Ureter (tissue), 1 donor: ENCODE measurements at regions not wholly inside any gene's neighbourhood (a gene's known extent, or its start where the extent isn't known, plus 50 kb on each side); places are given as distances from the start of the nearest gene placed in this dataset.

Source experiments
- DNase-seq: peaks from one replicate; pipeline ENCODE4 v3.0.0-alpha.2; 2020; ENCODE audit warnings: low spot score
- donor health status: DM: yes; HTN: yes; CAD: no.

DNA sequence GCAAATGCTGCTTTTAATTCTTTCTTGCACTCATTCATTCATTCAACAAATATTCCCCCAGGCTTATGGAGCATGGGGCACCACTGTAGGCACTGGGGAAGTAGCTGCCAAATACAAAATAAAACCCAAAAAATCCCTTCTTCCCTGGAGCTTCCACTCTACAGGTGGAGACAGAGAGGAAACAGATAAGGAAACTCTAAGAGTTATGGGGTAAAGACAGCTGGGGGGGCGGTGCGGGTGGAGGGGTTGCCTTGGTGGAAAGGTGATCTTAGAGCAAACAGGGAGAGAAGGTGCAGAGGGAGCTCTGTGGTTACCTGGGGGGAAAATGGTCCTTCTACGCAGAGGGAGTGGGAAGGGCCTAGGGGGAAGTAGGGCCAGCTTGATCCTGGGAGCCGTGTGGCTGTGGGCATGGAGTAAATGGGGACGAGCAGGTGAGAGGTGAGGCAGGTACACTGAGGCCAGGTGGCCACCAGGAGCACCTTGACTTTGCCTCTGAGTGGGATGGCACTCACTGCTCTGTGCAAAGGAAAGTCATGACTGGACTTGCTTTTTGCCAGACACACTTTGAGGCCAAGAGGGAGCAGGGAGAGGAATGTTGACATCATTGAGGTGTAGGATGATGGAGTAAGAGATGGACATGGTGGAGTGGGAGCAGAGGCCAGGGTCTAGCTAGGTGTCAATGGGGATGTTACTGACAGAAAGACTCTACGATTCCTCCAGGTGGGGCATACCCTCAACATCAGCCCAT, 152.0 kb downstream of the ETS2 start:
- DNase-seq = no peak

DNA sequence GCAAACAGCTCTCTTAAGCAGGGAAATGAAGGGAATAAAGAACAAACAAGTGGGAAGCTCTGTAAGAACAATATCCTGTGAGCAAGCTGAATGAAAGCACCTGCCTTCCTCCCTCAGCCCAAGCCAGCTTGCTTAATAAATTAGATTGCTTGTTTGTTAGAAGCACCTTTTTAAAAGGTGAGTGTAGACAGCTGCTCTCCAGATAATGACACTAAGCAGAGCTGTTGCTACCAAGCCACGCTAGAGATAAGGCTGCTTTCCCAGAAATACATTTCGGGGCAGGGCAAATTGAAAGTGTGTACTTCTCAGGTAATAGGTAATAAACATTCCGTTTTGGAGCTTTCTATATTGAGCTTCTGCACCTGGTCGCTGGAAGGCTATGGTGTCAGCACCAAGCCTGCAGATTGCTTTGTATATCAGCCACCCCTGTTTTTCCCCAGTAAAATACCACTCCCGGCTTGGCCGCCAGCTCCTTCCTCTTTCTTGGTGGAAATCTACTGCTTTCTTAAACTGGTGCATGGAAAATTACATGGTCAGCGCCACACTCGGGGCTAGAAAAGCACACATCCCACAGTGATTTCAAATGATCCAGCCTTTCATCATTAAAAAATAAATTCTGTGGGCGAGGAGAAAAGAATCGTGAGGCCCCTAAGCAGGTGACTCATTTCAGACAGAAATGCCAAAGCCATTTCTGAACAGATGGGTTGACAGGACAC, 151.3 kb downstream of the ETS2 start:
- no peak for DNase-seq

DNA sequence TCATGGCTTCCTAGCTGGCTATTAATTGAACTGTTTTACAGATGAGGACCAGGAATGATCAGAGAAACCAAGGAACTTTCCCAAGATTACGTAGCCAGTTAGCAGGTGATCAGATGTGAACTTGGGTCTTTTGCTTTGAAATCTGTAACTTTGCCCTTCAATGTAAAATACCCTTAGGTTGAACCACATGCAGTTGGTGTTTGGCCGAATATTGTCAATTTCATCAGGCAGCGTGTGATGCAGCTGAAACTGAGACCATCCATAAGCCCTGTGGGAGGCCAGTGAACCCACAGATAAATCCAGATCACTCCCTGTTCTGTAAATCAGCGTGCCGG, 150.8 kb downstream of the ETS2 start:
- no peak for DNase-seq

DNA sequence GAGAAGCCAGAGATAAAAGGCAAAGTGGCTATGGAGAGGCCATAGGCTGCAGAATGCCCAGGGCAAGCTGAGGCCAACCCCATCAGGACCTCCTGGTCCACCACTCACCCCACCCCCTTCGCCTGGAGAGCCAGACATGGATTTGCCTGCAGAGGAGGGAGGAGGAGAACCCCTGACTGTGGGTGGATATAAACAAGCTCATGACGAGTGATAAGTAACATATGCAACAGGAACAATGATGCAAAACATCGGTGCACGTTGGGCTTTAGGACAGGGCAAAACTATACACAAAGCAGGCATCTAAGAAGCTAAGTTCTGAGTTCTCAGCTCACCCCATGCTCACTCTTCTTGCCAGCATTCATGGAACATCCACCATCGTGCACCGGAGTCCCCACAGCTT, 150.3 kb downstream of the ETS2 start:
- DNase-seq = no peak

GRCh38 chr21:38955495-38955894, 149.8 kb downstream of the ETS2 start:
- no peak for DNase-seq

DNA sequence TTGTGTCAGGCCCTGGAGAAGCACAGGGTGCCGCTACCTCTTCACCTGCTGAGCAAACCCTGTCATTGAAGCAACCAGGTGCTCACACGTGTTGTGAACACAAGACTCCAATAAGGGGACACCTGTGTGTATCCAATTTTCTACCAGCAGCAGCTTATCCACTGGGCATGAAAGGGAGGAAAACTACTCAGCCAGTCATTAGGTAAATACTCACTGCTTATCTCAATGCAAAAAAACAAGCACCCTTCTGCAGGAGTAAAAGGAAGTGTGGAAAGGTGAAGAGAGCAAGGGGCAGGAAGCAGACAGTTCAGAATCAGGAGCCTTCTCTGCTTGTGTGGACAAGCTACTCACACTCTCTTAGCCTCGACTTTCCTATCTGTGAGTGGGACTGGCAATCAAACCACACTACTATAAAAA, 148.9 kb downstream of the ETS2 start:
- DNase-seq = no peak

- DNase-seq = no peak
Measured at GRCh38 chr21:38953516-38953915, 147.8 kb downstream of the ETS2 start.

GRCh38 chr21:38952890-38953289, 147.2 kb downstream of the ETS2 start:
- no peak for DNase-seq

GRCh38 chr21:38951095-38951730, 145.5 kb downstream of the ETS2 start:
- DNase-seq = no peak

DNA sequence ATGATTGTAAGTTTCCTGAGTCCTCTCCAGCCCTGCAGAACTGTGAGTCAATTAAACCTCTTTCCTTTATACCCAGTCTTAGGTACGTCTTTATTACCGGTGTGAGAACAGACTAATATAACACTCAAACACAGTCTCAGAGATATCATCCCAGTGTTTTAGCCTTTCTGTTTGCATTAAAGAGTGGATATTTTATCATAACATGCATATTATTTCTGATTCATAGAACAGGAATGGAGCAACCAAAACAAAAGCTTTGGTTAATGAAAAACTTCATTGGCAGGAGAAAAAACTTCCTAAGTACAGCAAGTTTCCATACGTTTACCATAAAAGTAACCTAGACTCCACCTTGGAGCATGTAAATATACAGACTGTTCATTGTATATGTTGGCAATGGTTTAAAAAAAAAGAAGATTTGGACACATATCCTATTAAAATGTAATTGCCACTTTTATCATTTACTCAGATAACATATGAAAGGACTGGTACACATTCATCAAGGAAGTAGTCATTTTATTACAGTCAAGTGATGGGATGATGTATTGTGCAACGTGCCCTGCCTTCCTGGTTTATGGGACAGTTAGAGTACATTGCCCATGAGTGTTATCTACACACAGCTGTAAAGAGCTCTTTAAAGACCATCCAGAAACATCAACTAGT, 144.8 kb downstream of the ETS2 start:
- DNase-seq = no peak

- DNase-seq = no peak
Measured at GRCh38 chr21:38949070-38949380, 143.3 kb downstream of the ETS2 start.

DNA sequence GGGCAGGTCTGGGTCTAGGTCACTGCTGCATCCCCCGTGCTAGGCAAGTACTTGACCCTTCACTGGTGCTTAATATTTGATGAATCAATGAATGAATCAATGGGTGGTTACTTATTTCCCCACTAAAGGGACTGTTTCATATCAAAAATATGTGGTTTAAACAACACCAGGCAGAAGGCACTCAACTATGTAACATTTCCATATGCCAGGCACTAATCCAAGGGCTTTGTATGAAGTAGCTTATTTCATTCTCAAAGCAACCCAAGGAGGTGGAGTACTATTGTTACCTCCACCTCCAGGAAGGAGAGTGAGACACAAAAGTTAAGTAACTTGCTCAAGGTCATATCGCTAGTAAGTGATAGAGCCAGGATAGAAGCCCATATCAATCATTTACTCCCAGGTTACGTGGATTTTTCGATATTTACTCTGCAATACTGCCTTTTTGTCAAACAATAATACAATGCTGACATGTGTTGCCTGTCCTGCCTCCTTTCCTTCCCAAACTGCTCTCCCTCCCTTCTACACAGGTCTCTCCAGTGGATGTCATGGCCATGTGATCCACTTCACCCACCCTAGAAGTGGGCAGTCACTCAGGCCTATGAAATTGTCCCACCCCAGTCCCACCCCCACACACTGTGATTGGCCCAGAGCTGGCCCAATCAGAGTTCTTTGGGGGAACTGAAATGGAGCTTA, 142.8 kb downstream of the ETS2 start:
- DNase-seq = no peak

DNA sequence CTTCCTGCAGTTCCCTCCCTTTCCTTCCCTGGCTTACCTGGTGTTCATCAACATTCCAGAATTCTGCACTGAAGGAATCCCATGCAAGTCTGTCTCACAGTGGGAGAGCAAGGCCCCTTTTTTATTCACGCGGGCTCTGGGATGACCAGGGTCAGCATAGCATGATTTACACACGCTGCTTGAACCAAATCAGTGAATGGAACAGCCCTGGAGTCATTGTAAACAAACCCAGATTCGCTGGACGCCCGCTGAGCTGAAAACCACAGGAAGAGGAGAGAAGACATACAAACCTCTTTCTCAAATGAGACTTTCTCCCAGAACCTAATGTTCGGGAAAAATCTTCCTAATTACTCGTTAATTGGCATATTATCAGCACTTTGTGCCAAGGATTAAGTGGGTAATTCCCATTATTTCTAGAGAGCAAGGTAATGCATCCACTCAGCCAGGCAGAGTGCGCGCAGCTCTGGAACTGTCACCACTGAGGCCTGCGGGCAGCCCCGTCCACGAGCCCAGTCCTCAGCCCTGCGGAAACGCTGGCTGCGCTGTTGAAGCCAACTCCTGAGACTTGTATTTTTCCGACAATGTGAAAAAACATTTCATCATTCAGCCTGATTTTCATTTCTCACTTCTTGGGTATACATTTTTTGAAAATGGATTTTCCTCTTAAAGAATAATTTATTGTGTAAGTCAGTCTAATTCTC, 140.0 kb downstream of the ETS2 start:
- DNase-seq = no peak

DNA sequence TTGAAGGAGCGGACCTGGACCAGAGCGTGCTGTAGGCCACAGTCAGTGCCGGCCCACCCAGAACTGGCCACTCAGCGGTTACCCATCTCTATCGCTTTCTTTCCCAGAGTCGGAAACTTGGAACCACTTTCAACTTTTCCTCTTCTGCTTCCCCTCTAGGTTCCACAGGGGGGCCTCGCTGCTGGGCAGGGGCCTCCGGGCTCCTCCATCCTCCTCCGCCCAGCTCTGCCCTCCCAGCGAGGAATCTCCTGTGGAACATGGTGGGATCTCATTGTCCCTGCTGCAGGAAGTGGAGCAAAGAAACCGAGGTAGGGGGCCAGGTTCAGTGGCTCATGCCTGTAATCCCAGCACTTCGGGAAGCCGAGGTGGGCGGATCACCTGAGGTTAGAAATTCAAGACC, 139.2 kb downstream of the ETS2 start:
- DNase-seq = no peak

DNA sequence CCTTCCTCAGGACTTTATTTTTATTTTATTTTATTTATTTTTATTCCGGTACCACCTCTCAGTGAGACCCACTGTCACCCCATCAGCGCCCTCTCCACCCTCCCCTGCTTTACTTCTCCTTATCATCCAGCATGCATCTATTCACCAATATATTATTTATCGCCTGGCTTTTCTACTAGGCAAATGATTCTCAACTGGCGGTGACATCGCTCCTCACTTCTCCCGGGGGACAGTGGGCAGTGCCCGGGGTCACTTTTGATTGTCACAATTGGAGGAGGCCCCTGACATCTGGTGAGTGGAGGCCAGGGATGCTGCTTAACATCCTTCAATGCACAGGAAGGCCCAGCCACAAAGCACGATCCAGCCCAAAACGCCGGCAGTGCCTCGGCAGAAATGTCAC, 138.7 kb downstream of the ETS2 start:
- no peak for DNase-seq

DNA sequence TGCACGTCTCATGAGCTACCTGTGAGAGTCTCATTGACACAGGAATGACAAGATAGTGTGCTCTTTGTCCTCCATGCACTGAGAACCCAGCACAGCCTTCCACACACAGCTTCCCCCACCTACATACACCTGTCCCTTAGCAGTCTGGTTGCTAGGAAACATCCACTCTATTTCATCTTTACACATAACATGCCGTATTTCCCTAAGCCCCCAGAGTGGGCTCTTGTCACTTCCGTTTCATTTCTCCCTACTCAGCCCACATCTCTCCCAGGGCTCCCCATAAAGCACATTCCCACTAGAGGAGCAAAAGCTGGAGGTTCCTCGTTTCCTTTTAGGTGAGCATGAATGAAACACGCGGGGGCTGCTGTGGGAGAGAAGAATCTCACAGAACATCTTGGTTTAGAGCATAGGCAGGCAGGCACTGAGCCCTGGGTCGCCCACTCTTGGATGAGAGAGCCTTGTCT, 137.1 kb downstream of the ETS2 start:
- no peak for DNase-seq

- DNase-seq = no peak
Measured at GRCh38 chr21:38938769-38939168, 133.0 kb downstream of the ETS2 start.

GRCh38 chr21:38938343-38938742, 132.6 kb downstream of the ETS2 start:
- DNase-seq = no peak

GRCh38 chr21:38937844-38938243, 132.1 kb downstream of the ETS2 start:
- no peak for DNase-seq

- DNase-seq = no peak
Measured at GRCh38 chr21:38937286-38937790, 131.6 kb downstream of the ETS2 start.

DNA sequence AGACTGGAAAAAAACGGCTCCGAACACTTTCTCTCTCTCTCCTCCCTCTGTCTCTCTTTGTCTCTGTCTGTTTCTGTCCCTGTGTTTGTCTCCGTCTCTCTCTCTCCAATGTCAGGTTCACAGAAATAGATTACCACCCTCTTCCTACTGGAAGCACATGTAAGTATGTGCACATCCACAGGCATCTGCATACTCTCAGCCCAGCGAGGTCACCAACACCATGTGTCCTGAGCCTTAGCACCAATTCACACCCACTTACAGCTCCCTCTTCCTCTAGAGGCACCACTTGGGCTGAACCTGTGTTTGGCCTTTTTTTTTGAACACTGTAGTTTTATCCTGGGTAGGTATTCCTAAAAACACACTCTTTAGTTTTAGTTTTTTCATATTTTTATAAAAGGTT, 130.5 kb downstream of the ETS2 start:
- no peak for DNase-seq
